ENCODE measurements at regions not wholly inside any gene's neighbourhood (a gene's known extent, or its start where the extent isn't known, plus 50 kb on each side); places are given as distances from the start of the nearest gene placed in this dataset.

- no peaks in the 10 kb centered on the region for H3K4me1 Mint-ChIP-seq
- H3K27me3 Mint-ChIP-seq: peaks cover 15% of the 10 kb centered on the region
- Histone ChIP-seq H3K4me3 (ENCODE audit: low read depth, low read length) (no peak overlapping the region), H3K36me3 (ENCODE audit: control insufficient read depth, insufficient read depth, low read length) (no peaks in the 10 kb centered on the region), H3K9me3 (ENCODE audit: control insufficient read depth in 2 of 2, low read length in 2 of 2) (no peaks in the 10 kb centered on the region), H3K4me1 (ENCODE audit: control insufficient read depth, insufficient read depth, low read length, poor library complexity, severe bottlenecking) (no peaks in the 10 kb centered on the region), H3K27ac (ENCODE audit: insufficient read depth, low read length, poor library complexity, severe bottlenecking) (no peak overlapping the region), H3K27me3 (ENCODE audit: control insufficient read depth, insufficient read depth, low read length) (peaks cover 2% of the 10 kb centered on the region)
- no peaks in the 10 kb centered on the region for H3K36me3 Mint-ChIP-seq
- DNase-seq (no peak), ATAC-seq (ENCODE audit: low read depth in 2 of 2) (no peak)
- peaks cover 0 to 4% (median 0%) of the 10 kb centered on the region in 7 donors for H3K9me3 Mint-ChIP-seq
- no peak overlapping the region for H3K4me3 Mint-ChIP-seq
- no peak overlapping the region for H3K27ac Mint-ChIP-seq
These were observed 118.0 kb upstream of the POU3F2 start for GRCh38 chr6:98716341-98716740.

GRCh38 chr6:98717322-98717877, 117.0 kb upstream of the POU3F2 start:
- no peak overlapping the region for H3K27ac Mint-ChIP-seq
- H3K27me3 Mint-ChIP-seq: peaks cover 15% of the 10 kb centered on the region
- H3K27ac ChIP-seq (ENCODE audit: insufficient read depth, low read length, poor library complexity, severe bottlenecking): no peak overlapping the region
- no peak for DNase-seq
- no peaks in the 10 kb centered on the region for H3K36me3 ChIP-seq (ENCODE audit: control insufficient read depth, insufficient read depth, low read length)
- H3K4me3 ChIP-seq (ENCODE audit: low read depth, low read length): no peak overlapping the region
- ATAC-seq (ENCODE audit: low read depth in 2 of 2): no peak
- H3K4me1 ChIP-seq (ENCODE audit: control insufficient read depth, insufficient read depth, low read length, poor library complexity, severe bottlenecking): no peaks in the 10 kb centered on the region
- no peaks in the 10 kb centered on the region for H3K36me3 Mint-ChIP-seq
- H3K4me3 Mint-ChIP-seq: no peak overlapping the region
- H3K27me3 ChIP-seq (ENCODE audit: control insufficient read depth, insufficient read depth, low read length): peaks cover 2% of the 10 kb centered on the region
- H3K4me1 Mint-ChIP-seq: no peaks in the 10 kb centered on the region
- no peaks in the 10 kb centered on the region for H3K9me3 Mint-ChIP-seq
- H3K9me3 ChIP-seq (ENCODE audit: control insufficient read depth in 2 of 2, low read length in 2 of 2): no peaks in the 10 kb centered on the region

GRCh38 chr6:98717988-98718387, 116.4 kb upstream of the POU3F2 start:
- Histone ChIP-seq H3K36me3 (ENCODE audit: control insufficient read depth, insufficient read depth, low read length) (no peaks in the 10 kb centered on the region), H3K4me3 (ENCODE audit: low read depth, low read length) (no peak overlapping the region), H3K27me3 (ENCODE audit: control insufficient read depth, insufficient read depth, low read length) (peaks cover 2% of the 10 kb centered on the region), H3K9me3 (ENCODE audit: control insufficient read depth in 2 of 2, low read length in 2 of 2) (no peaks in the 10 kb centered on the region), H3K27ac (ENCODE audit: insufficient read depth, low read length, poor library complexity, severe bottlenecking) (no peak overlapping the region), H3K4me1 (ENCODE audit: control insufficient read depth, insufficient read depth, low read length, poor library complexity, severe bottlenecking) (no peaks in the 10 kb centered on the region)
- ATAC-seq (ENCODE audit: low read depth in 2 of 2) (no peak), DNase-seq (no peak)
- Mint-ChIP-seq H3K9me3 (no peaks in the 10 kb centered on the region), H3K4me3 (no peak overlapping the region), H3K27ac (no peak overlapping the region), H3K27me3 (peaks cover 15% of the 10 kb centered on the region), H3K4me1 (no peaks in the 10 kb centered on the region), H3K36me3 (no peaks in the 10 kb centered on the region)

- Mint-ChIP-seq H3K27me3 (peaks cover 5% of the 10 kb centered on the region), H3K9me3 (peaks cover 0 to 1% (median 0%) of the 10 kb centered on the region in 7 donors), H3K4me1 (no peaks in the 10 kb centered on the region), H3K4me3 (no peak overlapping the region), H3K36me3 (no peaks in the 10 kb centered on the region), H3K27ac (no peak overlapping the region)
- H3K4me3 ChIP-seq (ENCODE audit: low read depth, low read length): no peak overlapping the region
- no peaks in the 10 kb centered on the region for H3K4me1 ChIP-seq (ENCODE audit: control insufficient read depth, insufficient read depth, low read length, poor library complexity, severe bottlenecking)
- no peaks in the 10 kb centered on the region for H3K9me3 ChIP-seq (ENCODE audit: control insufficient read depth in 2 of 2, low read length in 2 of 2)
- H3K27me3 ChIP-seq (ENCODE audit: control insufficient read depth, insufficient read depth, low read length): peaks cover 2% of the 10 kb centered on the region
- no peaks in the 10 kb centered on the region for H3K36me3 ChIP-seq (ENCODE audit: control insufficient read depth, insufficient read depth, low read length)
- DNase-seq (no peak), ATAC-seq (ENCODE audit: low read depth in 2 of 2) (no peak)
- H3K27ac ChIP-seq (ENCODE audit: insufficient read depth, low read length, poor library complexity, severe bottlenecking): no peak overlapping the region
These were observed 109.8 kb upstream of the POU3F2 start for GRCh38 chr6:98724537-98724936.

GRCh38 chr6:98747273-98747672, 87.1 kb upstream of the POU3F2 start:
- Mint-ChIP-seq H3K4me1 (no peaks in the 10 kb centered on the region), H3K4me3 (no peak overlapping the region), H3K9me3 (peaks cover 0 to 6% (median 3%) of the 10 kb centered on the region in 7 donors), H3K36me3 (no peaks in the 10 kb centered on the region), H3K27me3 (no peaks in the 10 kb centered on the region), H3K27ac (no peak overlapping the region)
- no peak for ATAC-seq (ENCODE audit: low read depth in 2 of 2)
- Histone ChIP-seq H3K36me3 (ENCODE audit: control insufficient read depth, insufficient read depth, low read length) (no peaks in the 10 kb centered on the region), H3K27ac (ENCODE audit: insufficient read depth, low read length, poor library complexity, severe bottlenecking) (no peak overlapping the region), H3K9me3 (ENCODE audit: control insufficient read depth in 2 of 2, low read length in 2 of 2) (no peaks in the 10 kb centered on the region), H3K4me3 (ENCODE audit: low read depth, low read length) (no peak overlapping the region), H3K27me3 (ENCODE audit: control insufficient read depth, insufficient read depth, low read length) (no peaks in the 10 kb centered on the region), H3K4me1 (ENCODE audit: control insufficient read depth, insufficient read depth, low read length, poor library complexity, severe bottlenecking) (no peaks in the 10 kb centered on the region)
- no peak for DNase-seq

GRCh38 chr6:98747960-98748359, 86.4 kb upstream of the POU3F2 start:
- no peak overlapping the region for H3K27ac ChIP-seq (ENCODE audit: insufficient read depth, low read length, poor library complexity, severe bottlenecking)
- no peak for DNase-seq
- ATAC-seq (ENCODE audit: low read depth in 2 of 2): no peak
- Mint-ChIP-seq H3K4me1 (no peaks in the 10 kb centered on the region), H3K4me3 (no peak overlapping the region), H3K36me3 (no peaks in the 10 kb centered on the region), H3K27me3 (no peaks in the 10 kb centered on the region), H3K9me3 (peaks cover 0 to 6% (median 4%) of the 10 kb centered on the region in 7 donors), H3K27ac (no peak overlapping the region)
- no peaks in the 10 kb centered on the region for H3K4me1 ChIP-seq (ENCODE audit: control insufficient read depth, insufficient read depth, low read length, poor library complexity, severe bottlenecking)
- no peaks in the 10 kb centered on the region for H3K27me3 ChIP-seq (ENCODE audit: control insufficient read depth, insufficient read depth, low read length)
- no peak overlapping the region for H3K4me3 ChIP-seq (ENCODE audit: low read depth, low read length)
- no peaks in the 10 kb centered on the region for H3K9me3 ChIP-seq (ENCODE audit: control insufficient read depth in 2 of 2, low read length in 2 of 2)
- H3K36me3 ChIP-seq (ENCODE audit: control insufficient read depth, insufficient read depth, low read length): no peaks in the 10 kb centered on the region

- H3K27ac Mint-ChIP-seq: no peak overlapping the region
- H3K4me3 Mint-ChIP-seq: no peak overlapping the region
- no peaks in the 10 kb centered on the region for H3K9me3 ChIP-seq (ENCODE audit: control insufficient read depth in 2 of 2, low read length in 2 of 2)
- no peaks in the 10 kb centered on the region for H3K36me3 ChIP-seq (ENCODE audit: control insufficient read depth, insufficient read depth, low read length)
- no peak for DNase-seq
- H3K4me1 Mint-ChIP-seq: peaks cover 0 to 6% (median 2%) of the 10 kb centered on the region in 4 donors
- H3K4me1 ChIP-seq (ENCODE audit: control insufficient read depth, insufficient read depth, low read length, poor library complexity, severe bottlenecking): no peaks in the 10 kb centered on the region
- ATAC-seq (ENCODE audit: low read depth in 2 of 2): no peak
- H3K36me3 Mint-ChIP-seq: no peaks in the 10 kb centered on the region
- peaks cover 0 to 4% (median 0%) of the 10 kb centered on the region in 7 donors for H3K9me3 Mint-ChIP-seq
- H3K27me3 Mint-ChIP-seq: peaks cover 13% of the 10 kb centered on the region
- H3K4me3 ChIP-seq (ENCODE audit: low read depth, low read length): no peak overlapping the region
- peaks cover 2% of the 10 kb centered on the region for H3K27me3 ChIP-seq (ENCODE audit: control insufficient read depth, insufficient read depth, low read length)
- no peak overlapping the region for H3K27ac ChIP-seq (ENCODE audit: insufficient read depth, low read length, poor library complexity, severe bottlenecking)
These were observed 74.9 kb upstream of the POU3F2 start for GRCh38 chr6:98759459-98759858.

GRCh38 chr6:98764373-98764911, 69.9 kb upstream of the POU3F2 start:
- H3K27me3 Mint-ChIP-seq: peaks cover 9% of the 10 kb centered on the region
- H3K4me3 Mint-ChIP-seq: peak overlapping the region in 3 of 4 donors; percentile 18 to 74 (median 46)
- no peaks in the 10 kb centered on the region for H3K36me3 Mint-ChIP-seq
- H3K36me3 ChIP-seq (ENCODE audit: control insufficient read depth, insufficient read depth, low read length): no peaks in the 10 kb centered on the region
- ATAC-seq (ENCODE audit: low read depth in 2 of 2) (no peak), DNase-seq (no peak)
- no peaks in the 10 kb centered on the region for H3K9me3 ChIP-seq (ENCODE audit: control insufficient read depth in 2 of 2, low read length in 2 of 2)
- peaks cover 0 to 4% (median 0%) of the 10 kb centered on the region in 7 donors for H3K9me3 Mint-ChIP-seq
- no peak overlapping the region for H3K27ac Mint-ChIP-seq
- H3K4me3 ChIP-seq (ENCODE audit: low read depth, low read length): peak overlapping the region; percentile 56
- H3K27me3 ChIP-seq (ENCODE audit: control insufficient read depth, insufficient read depth, low read length): peaks cover 2% of the 10 kb centered on the region
- no peak overlapping the region for H3K27ac ChIP-seq (ENCODE audit: insufficient read depth, low read length, poor library complexity, severe bottlenecking)
- H3K4me1 Mint-ChIP-seq: peaks cover 0 to 7% (median 3%) of the 10 kb centered on the region in 4 donors
- H3K4me1 ChIP-seq (ENCODE audit: control insufficient read depth, insufficient read depth, low read length, poor library complexity, severe bottlenecking): no peaks in the 10 kb centered on the region

All from CD4-positive, CD25-positive, alpha-beta regulatory T cell (primary cell).